ENCODE measurements at regions not wholly inside any gene's neighbourhood (a gene's known extent, or its start where the extent isn't known, plus 50 kb on each side); places are given as distances from the start of the nearest gene placed in this dataset.

GRCh38 chr2:83115606-83116005 lies 1343.5 kb downstream of the SUCLG1 start:
- no peak for ATAC-seq (ENCODE audit: insufficient read depth, low read depth)
- H4K20me1 ChIP-seq (ENCODE audit: insufficient read depth, low read length) = no peaks in the 10 kb centered on the region
- H3K4me3 ChIP-seq (ENCODE audit: low read depth in 1 of 2, low read length in 2 of 2) = no peak overlapping the region
- H3K79me2 ChIP-seq (ENCODE audit: insufficient read depth, low read length) = no peaks in the 10 kb centered on the region
- H3K36me3 ChIP-seq (ENCODE audit: insufficient read depth, low read length) = no peaks in the 10 kb centered on the region
- no peaks in the 10 kb centered on the region for H3K27me3 ChIP-seq (ENCODE audit: insufficient read depth, low read length, poor library complexity)
- H3K9ac ChIP-seq (ENCODE audit: low read depth, low read length) = no peak overlapping the region
- H3K4me2 ChIP-seq (ENCODE audit: insufficient read depth, low read length) = no peak overlapping the region
- TF ChIP-seq EZH2 (IDR thresholded peaks at IDR 0.05; ENCODE audit: borderline replicate concordance, low read depth, low read length, severe bottlenecking) = no peak
- no peak for TF ChIP-seq CTCF (IDR thresholded peaks at IDR 0.05; ENCODE audit: borderline replicate concordance, extremely low read depth, low read length, poor library complexity, severe bottlenecking)
- no peak overlapping the region for H3K27ac ChIP-seq (ENCODE audit: low read length)
- H3K4me1 ChIP-seq (ENCODE audit: insufficient read depth, low read length) = no peaks in the 10 kb centered on the region
- no peak for DNase-seq
- H2AFZ ChIP-seq (ENCODE audit: low read depth, low read length) = no peak overlapping the region
- H3K9me3 ChIP-seq (ENCODE audit: insufficient read depth, low read length, severe bottlenecking) = no peaks in the 10 kb centered on the region

- TF ChIP-seq CTCF (IDR thresholded peaks at IDR 0.05; ENCODE audit: borderline replicate concordance, extremely low read depth, low read length, poor library complexity, severe bottlenecking) = no peak
- TF ChIP-seq EZH2 (IDR thresholded peaks at IDR 0.05; ENCODE audit: borderline replicate concordance, low read depth, low read length, severe bottlenecking) = no peak
- DNase-seq = no peak
- Histone ChIP-seq H3K27me3 (ENCODE audit: insufficient read depth, low read length, poor library complexity) (no peaks in the 10 kb centered on the region), H3K79me2 (ENCODE audit: insufficient read depth, low read length) (no peaks in the 10 kb centered on the region), H2AFZ (ENCODE audit: low read depth, low read length) (no peak overlapping the region), H3K4me2 (ENCODE audit: insufficient read depth, low read length) (no peak overlapping the region), H3K36me3 (ENCODE audit: insufficient read depth, low read length) (no peaks in the 10 kb centered on the region), H3K9me3 (ENCODE audit: insufficient read depth, low read length, severe bottlenecking) (no peaks in the 10 kb centered on the region), H3K4me1 (ENCODE audit: insufficient read depth, low read length) (no peaks in the 10 kb centered on the region), H3K4me3 (ENCODE audit: low read depth in 1 of 2, low read length in 2 of 2) (no peak overlapping the region), H4K20me1 (ENCODE audit: insufficient read depth, low read length) (no peaks in the 10 kb centered on the region), H3K27ac (ENCODE audit: low read length) (no peak overlapping the region), H3K9ac (ENCODE audit: low read depth, low read length) (no peak overlapping the region)
- ATAC-seq (ENCODE audit: insufficient read depth, low read depth) = no peak
Observed at GRCh38 chr2:83115155-83115554, 1343.9 kb downstream of the SUCLG1 start.

GRCh38 chr2:83113953-83114352 lies 1345.1 kb downstream of the SUCLG1 start:
- H3K79me2 ChIP-seq (ENCODE audit: insufficient read depth, low read length) = no peaks in the 10 kb centered on the region
- no peaks in the 10 kb centered on the region for H4K20me1 ChIP-seq (ENCODE audit: insufficient read depth, low read length)
- no peaks in the 10 kb centered on the region for H3K36me3 ChIP-seq (ENCODE audit: insufficient read depth, low read length)
- no peak overlapping the region for H3K4me2 ChIP-seq (ENCODE audit: insufficient read depth, low read length)
- DNase-seq (no peak), ATAC-seq (ENCODE audit: insufficient read depth, low read depth) (no peak)
- no peak overlapping the region for H3K27ac ChIP-seq (ENCODE audit: low read length)
- H3K9me3 ChIP-seq (ENCODE audit: insufficient read depth, low read length, severe bottlenecking) = no peaks in the 10 kb centered on the region
- H3K4me1 ChIP-seq (ENCODE audit: insufficient read depth, low read length) = no peaks in the 10 kb centered on the region
- TF ChIP-seq CTCF (IDR thresholded peaks at IDR 0.05; ENCODE audit: borderline replicate concordance, extremely low read depth, low read length, poor library complexity, severe bottlenecking) (no peak), EZH2 (IDR thresholded peaks at IDR 0.05; ENCODE audit: borderline replicate concordance, low read depth, low read length, severe bottlenecking) (no peak)
- no peak overlapping the region for H2AFZ ChIP-seq (ENCODE audit: low read depth, low read length)
- H3K27me3 ChIP-seq (ENCODE audit: insufficient read depth, low read length, poor library complexity) = no peaks in the 10 kb centered on the region
- no peak overlapping the region for H3K9ac ChIP-seq (ENCODE audit: low read depth, low read length)
- H3K4me3 ChIP-seq (ENCODE audit: low read depth in 1 of 2, low read length in 2 of 2) = no peak overlapping the region

GRCh38 chr2:83112858-83113257 lies 1346.2 kb downstream of the SUCLG1 start:
- no peak for TF ChIP-seq CTCF (IDR thresholded peaks at IDR 0.05; ENCODE audit: borderline replicate concordance, extremely low read depth, low read length, poor library complexity, severe bottlenecking)
- no peak for TF ChIP-seq EZH2 (IDR thresholded peaks at IDR 0.05; ENCODE audit: borderline replicate concordance, low read depth, low read length, severe bottlenecking)
- H3K79me2 ChIP-seq (ENCODE audit: insufficient read depth, low read length) = no peaks in the 10 kb centered on the region
- H2AFZ ChIP-seq (ENCODE audit: low read depth, low read length) = no peak overlapping the region
- ATAC-seq (ENCODE audit: insufficient read depth, low read depth) (no peak), DNase-seq (no peak)
- no peaks in the 10 kb centered on the region for H4K20me1 ChIP-seq (ENCODE audit: insufficient read depth, low read length)
- no peaks in the 10 kb centered on the region for H3K27me3 ChIP-seq (ENCODE audit: insufficient read depth, low read length, poor library complexity)
- H3K9me3 ChIP-seq (ENCODE audit: insufficient read depth, low read length, severe bottlenecking) = no peaks in the 10 kb centered on the region
- H3K4me3 ChIP-seq (ENCODE audit: low read depth in 1 of 2, low read length in 2 of 2) = no peak overlapping the region
- H3K4me2 ChIP-seq (ENCODE audit: insufficient read depth, low read length) = no peak overlapping the region
- no peaks in the 10 kb centered on the region for H3K36me3 ChIP-seq (ENCODE audit: insufficient read depth, low read length)
- no peaks in the 10 kb centered on the region for H3K4me1 ChIP-seq (ENCODE audit: insufficient read depth, low read length)
- H3K27ac ChIP-seq (ENCODE audit: low read length) = no peak overlapping the region
- no peak overlapping the region for H3K9ac ChIP-seq (ENCODE audit: low read depth, low read length)
